ENCODE measurements at regions not wholly inside any gene's neighbourhood (a gene's known extent, or its start where the extent isn't known, plus 50 kb on each side); places are given as distances from the start of the nearest gene placed in this dataset.

GRCh38 chr1:10900691-10901090 lies 104.2 kb upstream of the CASZ1 start:
- TF ChIP-seq GATA2 (IDR thresholded peaks at IDR 0.05; ENCODE audit: low read depth, low read length) (no peak), GATA3 (IDR thresholded peaks at IDR 0.05; ENCODE audit: low read depth, low read length) (no peak)

Measured in SH-SY5Y (cell line).